Body of pancreas (tissue), 4 donors: ENCODE measurements at regions not wholly inside any gene's neighbourhood (a gene's known extent, or its start where the extent isn't known, plus 50 kb on each side); places are given as distances from the start of the nearest gene placed in this dataset.

Source experiments
- ATAC-seq: fragments of 150-250 bp; one replicate; pipeline ENCODE4 v1.9.1; 2016
- DNase-seq, 4 donors: peaks; one replicate each; pipeline ENCODE4 v3.0.0-alpha.2; 2019
- H3K27ac ChIP-seq, 4 donors: fragments of 200-600 bp; sonication (generic); 1 replicate in 3 of 4; 2 replicates in 1 of 4; pipeline versions ENCODE4 v1.5.1 to v1.6.1; 2016 to 2019; ENCODE audit warnings: mild to moderate bottlenecking in 1 of 4, mixed read lengths in 1 of 4, moderate library complexity in 1 of 4
- H3K27me3 ChIP-seq, 2 donors: fragments of 200-600 bp; sonication (generic); one replicate each; pipeline ENCODE4 v1.6.0; 2016; ENCODE audit warnings: mild to moderate bottlenecking in 1 of 2
- H3K36me3 ChIP-seq, 2 donors: fragments of 200-600 bp; sonication (generic); replicated peaks in 1 of 2; 2 replicates each; pipeline ENCODE4 v1.5.1; 2016; ENCODE audit warnings: low read depth in 2 of 2; ENCODE audit not compliant: insufficient read depth in 1 of 2
- H3K4me1 ChIP-seq: fragments of 200-600 bp; sonication (generic); one replicate; pipeline ENCODE4 v1.6.0; 2016
- H3K4me3 ChIP-seq, 2 donors: fragments of 200-600 bp; sonication (generic); 1 replicate in 1 of 2; 2 replicates in 1 of 2; pipeline ENCODE4 v1.5.1; 2016 to 2019
- H3K9me3 ChIP-seq, 3 donors: fragments of 200-600 bp; sonication (generic); 1 replicate in 2 of 3; 2 replicates in 1 of 3; pipeline ENCODE4 v1.5.1; 2016
- POLR2A ChIP-seq, 3 donors: fragments of 450-650 bp; IDR thresholded peaks; one replicate each; pipeline ENCODE4 v1.6.1; 2016; ENCODE audit warnings: antibody characterized with exemption in 3 of 3, mild to moderate bottlenecking in 2 of 3
- WGBS, 2 donors: methylation state at CpG; one replicate each; pipeline ENCODE4 v1.1.5; 2017; 5-methylcytosine and 5-hydroxymethylcytosine counted together
- intact Hi-C: fragments of 100-400 bp; cut with DNase I; formaldehyde crosslinking; loops from one replicate; pipeline ENCODE4 v1.15.1; 2023
- TF ChIP-seq, protein P1 (sequence below), 7 experiments: fragments of 450-650 bp in 4 of 7; fragments of 200-600 bp in 3 of 7; sonication (generic) in 3 of 7; IDR thresholded peaks; one replicate each; pipeline ENCODE4 v1.5.1; 2016 to 2019; ENCODE audit warnings: antibody characterized with exemption in 7 of 7

DNA sequence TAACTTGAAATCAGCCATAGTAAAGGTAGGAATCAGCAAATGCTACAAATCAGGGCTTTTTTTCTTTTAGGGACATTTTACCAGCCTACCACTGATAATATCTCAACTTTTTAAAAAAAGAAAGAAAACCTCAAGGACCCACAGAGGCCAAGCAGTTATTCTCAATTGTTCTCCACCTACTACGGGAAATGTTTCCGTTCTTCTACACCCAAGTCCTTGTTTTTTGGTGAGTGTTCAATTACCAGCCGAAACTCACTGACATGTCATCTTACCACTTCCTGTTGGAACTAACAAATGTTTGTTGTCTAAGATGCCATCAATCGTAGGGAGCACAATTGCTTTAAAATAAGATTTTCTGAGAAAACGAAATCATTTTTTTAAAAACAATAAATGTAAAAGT lies 50.2 kb upstream of the CDK1 start:
- no peak overlapping the region for H3K4me3 ChIP-seq
- H3K27ac ChIP-seq, result no peak overlapping the region
- TF ChIP-seq, protein P1, sequence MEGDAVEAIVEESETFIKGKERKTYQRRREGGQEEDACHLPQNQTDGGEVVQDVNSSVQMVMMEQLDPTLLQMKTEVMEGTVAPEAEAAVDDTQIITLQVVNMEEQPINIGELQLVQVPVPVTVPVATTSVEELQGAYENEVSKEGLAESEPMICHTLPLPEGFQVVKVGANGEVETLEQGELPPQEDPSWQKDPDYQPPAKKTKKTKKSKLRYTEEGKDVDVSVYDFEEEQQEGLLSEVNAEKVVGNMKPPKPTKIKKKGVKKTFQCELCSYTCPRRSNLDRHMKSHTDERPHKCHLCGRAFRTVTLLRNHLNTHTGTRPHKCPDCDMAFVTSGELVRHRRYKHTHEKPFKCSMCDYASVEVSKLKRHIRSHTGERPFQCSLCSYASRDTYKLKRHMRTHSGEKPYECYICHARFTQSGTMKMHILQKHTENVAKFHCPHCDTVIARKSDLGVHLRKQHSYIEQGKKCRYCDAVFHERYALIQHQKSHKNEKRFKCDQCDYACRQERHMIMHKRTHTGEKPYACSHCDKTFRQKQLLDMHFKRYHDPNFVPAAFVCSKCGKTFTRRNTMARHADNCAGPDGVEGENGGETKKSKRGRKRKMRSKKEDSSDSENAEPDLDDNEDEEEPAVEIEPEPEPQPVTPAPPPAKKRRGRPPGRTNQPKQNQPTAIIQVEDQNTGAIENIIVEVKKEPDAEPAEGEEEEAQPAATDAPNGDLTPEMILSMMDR (IDR thresholded peaks at IDR 0.05), result no peak
- no peak for TF ChIP-seq POLR2A (IDR thresholded peaks at IDR 0.05)
- no peaks in the 10 kb centered on the region for H3K36me3 ChIP-seq
- no peaks in the 10 kb centered on the region for H3K27me3 ChIP-seq
- H3K4me1 ChIP-seq, result peaks cover 16% of the 10 kb centered on the region
- no peaks in the 10 kb centered on the region for H3K9me3 ChIP-seq
- WGBS, 2 donors, result 80 to 87% methylated on average over 5 of the region's 5 CpGs
- ATAC-seq, result no peak
- no peak for DNase-seq
- intact Hi-C loops, result no loop called here

DNA sequence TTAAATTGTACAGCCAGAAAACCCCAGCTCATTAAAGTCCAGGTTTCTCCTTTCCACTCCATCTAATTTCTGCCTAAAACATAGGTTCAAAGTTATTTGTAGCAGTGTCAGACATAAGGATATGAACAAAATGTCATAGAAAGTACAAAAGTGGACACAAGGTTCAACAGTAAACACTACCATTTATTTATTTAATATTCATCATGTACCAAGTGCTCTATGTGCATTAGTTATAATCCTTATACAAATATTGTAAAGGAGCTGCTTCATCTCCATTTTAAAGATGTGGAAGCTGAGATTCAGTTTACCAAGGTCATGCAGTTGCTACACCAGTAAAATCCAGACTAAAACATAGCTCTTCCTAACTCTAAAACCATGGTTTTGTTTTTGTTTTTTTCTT lies 52.0 kb upstream of the CDK1 start:
- no peaks in the 10 kb centered on the region for H3K9me3 ChIP-seq
- intact Hi-C loops, result no loop called here
- DNase-seq (no peak), ATAC-seq (no peak)
- H3K36me3 ChIP-seq, result no peaks in the 10 kb centered on the region
- H3K27ac ChIP-seq, result no peak overlapping the region
- H3K27me3 ChIP-seq, result no peaks in the 10 kb centered on the region
- no peak overlapping the region for H3K4me3 ChIP-seq
- no peak for TF ChIP-seq POLR2A (IDR thresholded peaks at IDR 0.05)
- TF ChIP-seq, protein P1 (IDR thresholded peaks at IDR 0.05), result no peak
- H3K4me1 ChIP-seq, result peaks cover 11% of the 10 kb centered on the region

DNA sequence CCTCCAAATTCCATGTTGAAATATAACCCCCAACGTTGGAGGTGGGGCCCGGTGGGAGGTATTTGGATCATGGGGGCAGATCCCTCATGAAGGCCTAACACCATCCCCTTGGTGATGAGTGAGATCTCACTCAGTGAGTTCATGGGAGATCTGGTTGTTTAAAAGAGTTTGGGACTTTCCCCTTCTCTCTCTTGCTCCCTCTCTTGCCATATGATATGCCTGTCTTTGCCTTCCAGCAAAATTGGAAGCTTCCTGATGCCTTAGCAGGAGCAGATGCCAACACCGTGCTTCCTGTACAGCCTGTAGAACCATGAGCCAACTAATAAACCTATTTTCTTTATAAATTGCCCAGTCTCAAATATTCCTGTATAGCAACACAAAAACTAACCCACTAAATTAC lies 55.7 kb upstream of the CDK1 start:
- H3K27ac ChIP-seq, result no peak overlapping the region
- 68 to 87% methylated on average over 3 of the region's 3 CpGs for WGBS, 2 donors
- ATAC-seq (no peak), DNase-seq (no peak)
- no peaks in the 10 kb centered on the region for H3K9me3 ChIP-seq
- TF ChIP-seq, protein P1 (IDR thresholded peaks at IDR 0.05), result no peak
- no peak for TF ChIP-seq POLR2A (IDR thresholded peaks at IDR 0.05)
- no peak overlapping the region for H3K4me3 ChIP-seq
- intact Hi-C loops, result no loop called here
- no peaks in the 10 kb centered on the region for H3K36me3 ChIP-seq
- H3K27me3 ChIP-seq, result no peaks in the 10 kb centered on the region
- no peaks in the 10 kb centered on the region for H3K4me1 ChIP-seq

DNA sequence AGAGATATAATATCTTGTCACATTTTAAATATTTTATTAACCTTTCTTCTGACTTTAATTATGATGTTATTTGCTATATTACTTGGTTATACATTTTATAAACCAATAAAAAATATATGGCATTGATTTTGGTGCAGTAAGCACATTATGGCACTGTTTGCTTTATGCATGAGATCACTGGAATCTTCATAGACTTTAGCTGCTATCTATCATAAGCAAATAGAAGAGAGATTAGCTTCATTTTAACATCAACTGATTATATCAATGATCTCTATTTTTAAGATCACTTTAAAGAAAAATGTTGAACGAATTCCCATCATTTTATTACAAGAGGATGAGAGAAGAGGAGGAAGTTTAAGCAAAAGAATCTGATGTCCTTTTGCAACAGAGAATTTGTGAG lies 58.6 kb upstream of the CDK1 start:
- no peak overlapping the region for H3K27ac ChIP-seq

DNA sequence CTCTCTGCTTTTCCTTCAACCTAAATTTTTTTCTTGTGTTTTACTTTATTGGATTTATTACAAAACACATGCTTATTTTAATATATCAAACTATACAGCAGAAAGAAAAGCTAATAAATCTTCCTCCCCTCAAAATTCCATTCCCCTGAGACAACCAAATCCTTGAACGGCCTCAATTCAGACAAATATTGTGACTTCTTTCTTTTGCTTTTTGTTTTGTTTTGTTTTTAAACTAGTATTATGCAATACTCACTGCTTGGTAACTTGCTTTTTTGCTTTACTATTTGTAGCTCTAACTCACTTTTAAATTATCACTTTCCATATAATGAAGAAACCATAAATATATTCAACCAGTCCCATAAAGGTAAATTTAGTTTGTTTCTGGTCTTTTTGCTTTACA lies 59.4 kb upstream of the CDK1 start:
- H3K4me3 ChIP-seq, result no peak overlapping the region
- 50 to 58% methylated on average over 1 of the region's 1 CpG for WGBS, 2 donors
- ATAC-seq (no peak), DNase-seq (no peak)
- H3K9me3 ChIP-seq, result no peaks in the 10 kb centered on the region
- TF ChIP-seq, protein P1 (IDR thresholded peaks at IDR 0.05), result no peak
- no peak for TF ChIP-seq POLR2A (IDR thresholded peaks at IDR 0.05)
- peak overlapping the region in 2 of 4 donors; percentile 3 to 39 for H3K27ac ChIP-seq
- H3K36me3 ChIP-seq, result no peaks in the 10 kb centered on the region
- H3K4me1 ChIP-seq, result no peaks in the 10 kb centered on the region
- H3K27me3 ChIP-seq, result no peaks in the 10 kb centered on the region
- intact Hi-C loops, result no loop called here

More for the DNA sequence above, 58.6 kb upstream of the CDK1 start:
- H3K27me3 ChIP-seq, result no peaks in the 10 kb centered on the region
- 50 to 51% methylated on average over 1 of the region's 1 CpG for WGBS, 2 donors
- no peaks in the 10 kb centered on the region for H3K4me1 ChIP-seq
- H3K4me3 ChIP-seq, result no peak overlapping the region
- H3K9me3 ChIP-seq, result no peaks in the 10 kb centered on the region
- DNase-seq (no peak), ATAC-seq (no peak)
- intact Hi-C loops, result no loop called here
- TF ChIP-seq, protein P1 (IDR thresholded peaks at IDR 0.05), result no peak
- TF ChIP-seq POLR2A (IDR thresholded peaks at IDR 0.05), result no peak
- H3K36me3 ChIP-seq, result no peaks in the 10 kb centered on the region
